ENCODE measurements at regions not wholly inside any gene's neighbourhood (a gene's known extent, or its start where the extent isn't known, plus 50 kb on each side); places are given as distances from the start of the nearest gene placed in this dataset.

GRCh38 chr2:177148477-177149154, 64.0 kb upstream of the HNRNPA3 start (continued):
- no peak for TF ChIP-seq ERG (CRISPR knock-in tag; IDR thresholded peaks at IDR 0.05)
- TF ChIP-seq CTCF (IDR thresholded peaks at IDR 0.05), result peak; percentile 81
- TF ChIP-seq GRHL2 (CRISPR knock-in tag; IDR thresholded peaks at IDR 0.05; ENCODE audit: insufficient replicate concordance, severe bottlenecking), result no peak
- peak; percentile 49; the same call in 1 of the 2 replicates for TF ChIP-seq SMAD3 (CRISPR knock-in tag; IDR thresholded peaks at IDR 0.05; ENCODE audit: borderline replicate concordance)

DNA sequence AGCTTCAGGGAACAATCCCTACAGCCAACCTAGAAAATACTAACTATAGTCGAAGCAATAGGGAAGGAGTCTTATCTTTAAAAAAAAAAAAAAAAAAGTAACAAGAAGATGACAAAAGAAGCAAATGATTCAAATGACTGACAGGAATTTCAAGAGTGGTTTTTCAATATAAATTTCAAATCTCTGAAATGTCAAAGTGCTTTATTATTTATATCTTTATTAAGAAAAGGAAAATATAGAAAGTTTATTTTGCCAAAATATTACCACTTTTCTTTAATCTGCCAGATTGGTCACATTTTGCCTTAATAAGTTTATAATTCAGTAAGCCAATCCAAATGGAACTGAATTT, 63.5 kb upstream of the HNRNPA3 start:
- Mint-ChIP-seq H3K9me3 (no peaks in the 10 kb centered on the region), H3K4me1 (peaks cover 31% of the 10 kb centered on the region), H3K36me3 (no peaks in the 10 kb centered on the region), H3K4me3 (peak overlapping the region; percentile 79), H3K27me3 (ENCODE audit: low read depth) (peaks cover 9% of the 10 kb centered on the region; the same call in 1 of the 2 replicates), H3K27ac (no peak overlapping the region)
- ATAC-seq (no peak), DNase-seq (ENCODE audit: low spot score) (no peak)
- POLR2A ChIA-PET, result interaction anchor here (0.5 to 0.7 kb wide), 3 partner anchors 25 to 181 kb away, joined by 3 to 4 read pairs (median 4); no protein-coding TSS in a partner anchor
- CTCF ChIA-PET, result interaction anchor here (0.5 to 4.1 kb wide), 94 partner anchors 9 to 1944 kb away, joined by 3 to 44 read pairs (median 5); partner anchors contain the start of genes HNRNPA3 and HOXD9
- no peak for TF ChIP-seq ZNF219 (CRISPR knock-in tag; IDR thresholded peaks at IDR 0.05; ENCODE audit: borderline replicate concordance)
- 0 out of 2 replicates have a peak, but pooled peaks have one; percentile 6 for TF ChIP-seq CTCF (IDR thresholded peaks at IDR 0.05)

GRCh38 chr2:177153805-177154204, 58.8 kb upstream of the HNRNPA3 start:
- ChIA-PET POLR2A (no interaction called here), CTCF (interaction anchor here (1.4 to 3.3 kb wide), 2 partner anchors 10 to 44 kb away, joined by 6 to 14 read pairs; no protein-coding TSS in a partner anchor)
- no peaks in the 10 kb centered on the region; the same call in 1 of the 2 replicates for H3K27me3 Mint-ChIP-seq (ENCODE audit: low read depth)
- no peak for TF ChIP-seq CREM (CRISPR knock-in tag; IDR thresholded peaks at IDR 0.05)
- no peak for DNase-seq (ENCODE audit: low spot score)
- H3K4me3 Mint-ChIP-seq, result no peak overlapping the region
- no peak overlapping the region for H3K27ac Mint-ChIP-seq
- H3K9me3 Mint-ChIP-seq, result no peaks in the 10 kb centered on the region
- no peak for ATAC-seq
- H3K36me3 Mint-ChIP-seq, result no peaks in the 10 kb centered on the region
- peaks cover 11% of the 10 kb centered on the region for H3K4me1 Mint-ChIP-seq

GRCh38 chr2:177154809-177155208, 57.8 kb upstream of the HNRNPA3 start:
- H3K4me3 Mint-ChIP-seq, result no peak overlapping the region
- ChIA-PET CTCF (interaction anchor here (1.4 to 3.3 kb wide), 2 partner anchors 9 to 43 kb away, joined by 6 to 14 read pairs; no protein-coding TSS in a partner anchor), POLR2A (no interaction called here)
- no peaks in the 10 kb centered on the region; the same call in 1 of the 2 replicates for H3K27me3 Mint-ChIP-seq (ENCODE audit: low read depth)
- peaks cover 6% of the 10 kb centered on the region; the same call in 1 of the 2 replicates for H3K4me1 Mint-ChIP-seq
- H3K9me3 Mint-ChIP-seq, result no peaks in the 10 kb centered on the region
- ATAC-seq, result no peak
- H3K36me3 Mint-ChIP-seq, result no peaks in the 10 kb centered on the region
- no peak overlapping the region for H3K27ac Mint-ChIP-seq
- DNase-seq (ENCODE audit: low spot score), result no peak
- TF ChIP-seq ETV6 (CRISPR knock-in tag; IDR thresholded peaks at IDR 0.05), result no peak
- no peak for TF ChIP-seq SOX15 (CRISPR knock-in tag; IDR thresholded peaks at IDR 0.05)
- TF ChIP-seq ATF1 (CRISPR knock-in tag; IDR thresholded peaks at IDR 0.05), result no peak
- TF ChIP-seq ZNF121 (CRISPR knock-in tag; IDR thresholded peaks at IDR 0.05), result no peak
- no peak for TF ChIP-seq ZBTB21 (CRISPR knock-in tag; IDR thresholded peaks at IDR 0.05; ENCODE audit: borderline replicate concordance)
- no peak for TF ChIP-seq ATF6 (CRISPR knock-in tag; IDR thresholded peaks at IDR 0.05)
- no peak for TF ChIP-seq SMAD3 (CRISPR knock-in tag; IDR thresholded peaks at IDR 0.05; ENCODE audit: borderline replicate concordance)
- no peak for TF ChIP-seq SMAD4 (CRISPR knock-in tag; IDR thresholded peaks at IDR 0.05)
- no peak for TF ChIP-seq CREM (CRISPR knock-in tag; IDR thresholded peaks at IDR 0.05)
- TF ChIP-seq FOXP1 (CRISPR knock-in tag; IDR thresholded peaks at IDR 0.05; ENCODE audit: borderline replicate concordance), result no peak
- TF ChIP-seq JUN (CRISPR knock-in tag; IDR thresholded peaks at IDR 0.05), result no peak

Data from WTC11 (cell line).